GM21619 (cell line): ENCODE measurements at regions not wholly inside any gene's neighbourhood (a gene's known extent, or its start where the extent isn't known, plus 50 kb on each side); places are given as distances from the start of the nearest gene placed in this dataset.
"Not testable (repeated sequence)": the region's sequence is repeated elsewhere in the genome, so short reads cannot be mapped to it uniquely, and the experiment has no call there.

ENCODE experiments used
- ATAC-seq: cut with Tn5 transposase; IDR thresholded peaks from one replicate; pipeline ENCODE4 v1.9.1; 2021; ENCODE audit not compliant: unreplicated experiment

GRCh38 chr13:111658145-111659100, 338.0 kb downstream of the TEX29 start:
- no peak for ATAC-seq

GRCh38 chr13:111659219-111659775, 338.9 kb downstream of the TEX29 start:
- no peak for ATAC-seq

GRCh38 chr13:111659842-111660241, 339.4 kb downstream of the TEX29 start:
- no peak for ATAC-seq

GRCh38 chr13:111661052-111661451, 340.6 kb downstream of the TEX29 start:
- ATAC-seq = no peak

- no peak for ATAC-seq
These were observed 341.3 kb downstream of the TEX29 start for GRCh38 chr13:111661776-111662175.

- no peak for ATAC-seq
These were observed 342.0 kb downstream of the TEX29 start for GRCh38 chr13:111662451-111662850.

- ATAC-seq = no peak
These were observed 342.5 kb downstream of the TEX29 start for GRCh38 chr13:111662895-111663294.

GRCh38 chr13:111663505-111663904, 343.1 kb downstream of the TEX29 start:
- ATAC-seq = no peak

GRCh38 chr13:111663953-111664421, 343.5 kb downstream of the TEX29 start:
- no peak for ATAC-seq

GRCh38 chr13:111664696-111665095, 344.3 kb downstream of the TEX29 start:
- no peak for ATAC-seq

- ATAC-seq = no peak
These were observed 345.3 kb downstream of the TEX29 start for GRCh38 chr13:111665691-111666095.

GRCh38 chr13:111666164-111666776, 345.8 kb downstream of the TEX29 start:
- no peak for ATAC-seq

GRCh38 chr13:111667757-111668156, 347.3 kb downstream of the TEX29 start:
- no peak for ATAC-seq

GRCh38 chr13:111668451-111668850, 348.0 kb downstream of the TEX29 start:
- ATAC-seq = no peak

GRCh38 chr13:111672198-111672597, 351.8 kb downstream of the TEX29 start:
- ATAC-seq = not testable (repeated sequence)

GRCh38 chr13:111678120-111678882, 357.9 kb downstream of the TEX29 start:
- ATAC-seq = not testable (repeated sequence)

GRCh38 chr13:111679645-111680044, 359.2 kb downstream of the TEX29 start:
- not testable (repeated sequence) for ATAC-seq

- ATAC-seq = not testable (repeated sequence)
These were observed 359.7 kb downstream of the TEX29 start for GRCh38 chr13:111680100-111680499.

- ATAC-seq = not testable (repeated sequence)
These were observed 371.6 kb downstream of the TEX29 start for GRCh38 chr13:111692028-111692427.

GRCh38 chr13:111696121-111696520, 370.8 kb upstream of the SOX1 start:
- ATAC-seq = not testable (repeated sequence)

- ATAC-seq = not testable (repeated sequence)
These were observed 364.9 kb upstream of the SOX1 start for GRCh38 chr13:111702059-111702458.
